ENCODE measurements at regions not wholly inside any gene's neighbourhood (a gene's known extent, or its start where the extent isn't known, plus 50 kb on each side); places are given as distances from the start of the nearest gene placed in this dataset.

GRCh38 chr2:146444085-146444484 is 1400.7 kb upstream of the ACVR2A start:
- H3K4me3 ChIP-seq = no peak overlapping the region
- H3K4me1 ChIP-seq = no peaks in the 10 kb centered on the region
- no peak overlapping the region for H3K27ac ChIP-seq
- H3K27me3 ChIP-seq = no peaks in the 10 kb centered on the region
- no peak for DNase-seq
- H3K9me3 ChIP-seq = no peaks in the 10 kb centered on the region
- no peaks in the 10 kb centered on the region for H3K36me3 ChIP-seq (ENCODE audit: low read depth, missing control alignments)
- TF ChIP-seq CTCF (IDR thresholded peaks at IDR 0.05) (no peak), POLR2A (IDR thresholded peaks at IDR 0.05) (no peak)
- intact Hi-C loops (cut with DNase I; ENCODE audit: low total_unique reads) = no loop called here

- intact Hi-C loops (cut with DNase I; ENCODE audit: low total_unique reads) = no loop called here
- DNase-seq = no peak
- H3K27me3 ChIP-seq = no peaks in the 10 kb centered on the region
Observed at GRCh38 chr2:146438246-146438645, 1406.6 kb upstream of the ACVR2A start.

GRCh38 chr2:146437712-146438111 is 1407.1 kb upstream of the ACVR2A start:
- Histone ChIP-seq H3K4me3 (no peak overlapping the region), H3K4me1 (no peaks in the 10 kb centered on the region), H3K36me3 (ENCODE audit: low read depth, missing control alignments) (no peaks in the 10 kb centered on the region), H3K27me3 (no peaks in the 10 kb centered on the region), H3K9me3 (no peaks in the 10 kb centered on the region), H3K27ac (no peak overlapping the region)
- DNase-seq = no peak
- 50 to 69% methylated on average over 2 of the region's 2 CpGs for WGBS, 2 donors
- TF ChIP-seq CTCF (IDR thresholded peaks at IDR 0.05) (no peak), POLR2A (IDR thresholded peaks at IDR 0.05) (no peak)
- intact Hi-C loops (cut with DNase I; ENCODE audit: low total_unique reads) = no loop called here

More at GRCh38 chr2:146438246-146438645, 1406.6 kb upstream of the ACVR2A start:
- Histone ChIP-seq H3K9me3 (no peaks in the 10 kb centered on the region), H3K4me1 (no peaks in the 10 kb centered on the region), H3K36me3 (ENCODE audit: low read depth, missing control alignments) (no peaks in the 10 kb centered on the region), H3K27ac (no peak overlapping the region), H3K4me3 (no peak overlapping the region)
- TF ChIP-seq POLR2A (IDR thresholded peaks at IDR 0.05) (no peak), CTCF (IDR thresholded peaks at IDR 0.05) (no peak)

GRCh38 chr2:146433116-146433875 is 1411.5 kb upstream of the ACVR2A start:
- TF ChIP-seq POLR2A (IDR thresholded peaks at IDR 0.05) = no peak
- no peak for TF ChIP-seq CTCF (IDR thresholded peaks at IDR 0.05)
- Histone ChIP-seq H3K4me3 (no peak overlapping the region), H3K27ac (no peak overlapping the region), H3K36me3 (ENCODE audit: low read depth, missing control alignments) (no peaks in the 10 kb centered on the region), H3K4me1 (no peaks in the 10 kb centered on the region), H3K9me3 (no peaks in the 10 kb centered on the region), H3K27me3 (no peaks in the 10 kb centered on the region)
- DNase-seq = no peak
- 95 to 96% methylated on average over 8 of the region's 8 CpGs for WGBS, 2 donors
- intact Hi-C loops (cut with DNase I; ENCODE audit: low total_unique reads) = no loop called here

- Histone ChIP-seq H3K27ac (no peak overlapping the region), H3K36me3 (ENCODE audit: low read depth, missing control alignments) (no peaks in the 10 kb centered on the region), H3K4me1 (no peaks in the 10 kb centered on the region), H3K4me3 (no peak overlapping the region), H3K9me3 (no peaks in the 10 kb centered on the region), H3K27me3 (no peaks in the 10 kb centered on the region)
- no peak for TF ChIP-seq POLR2A (IDR thresholded peaks at IDR 0.05)
- TF ChIP-seq CTCF (IDR thresholded peaks at IDR 0.05) = no peak
- intact Hi-C loops (cut with DNase I; ENCODE audit: low total_unique reads) = no loop called here
- no peak for DNase-seq
Observed at GRCh38 chr2:146429366-146429765, 1415.5 kb upstream of the ACVR2A start.

Measured in testis (tissue), 2 donors.